ENCODE measurements at regions not wholly inside any gene's neighbourhood (a gene's known extent, or its start where the extent isn't known, plus 50 kb on each side); places are given as distances from the start of the nearest gene placed in this dataset.

DNA sequence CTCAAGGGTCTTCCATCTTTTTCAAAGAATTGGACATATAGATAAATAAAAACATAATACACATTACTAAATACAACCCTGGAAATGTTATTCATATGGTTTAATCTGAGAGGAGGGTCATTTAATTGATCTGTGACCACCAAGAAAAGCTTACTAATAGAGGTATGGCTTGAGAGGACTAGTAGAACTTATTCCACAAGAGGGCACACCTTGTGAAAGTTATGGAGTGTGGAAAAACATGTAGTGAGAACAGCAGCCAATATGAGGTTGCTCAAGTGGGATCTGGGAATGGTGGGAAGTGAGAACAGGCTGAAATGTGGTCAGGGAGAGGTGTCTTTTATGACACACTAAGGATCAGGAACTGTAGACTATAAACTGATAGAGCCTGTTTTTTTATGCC, 973.5 kb upstream of the B3GALT2 start:
- intact Hi-C loops (cut with DNase I) = no loop called here

DNA sequence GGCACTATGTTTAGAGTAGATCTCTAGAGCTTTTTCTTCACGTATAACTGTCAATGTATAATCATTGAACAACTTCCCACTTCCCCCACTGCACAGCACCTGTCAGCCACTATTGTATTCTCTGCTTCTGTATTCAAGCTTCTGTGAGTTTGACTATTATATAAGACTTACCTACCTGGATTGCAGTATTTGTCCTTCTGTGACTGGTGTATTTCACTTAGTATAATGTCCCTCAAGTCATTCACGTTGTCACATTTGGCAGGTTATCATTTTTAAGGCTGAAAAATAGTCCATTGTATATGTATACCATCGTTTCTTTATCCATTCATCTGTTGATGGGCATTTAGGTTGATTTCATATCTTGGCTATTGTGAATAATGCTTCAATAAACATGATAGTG, 969.5 kb upstream of the B3GALT2 start:
- DNase-seq (ENCODE audit: low spot score) = no peak
- intact Hi-C loops (cut with DNase I) = no loop called here

More for the DNA sequence above, 973.5 kb upstream of the B3GALT2 start:
- no peak for DNase-seq (ENCODE audit: low spot score)

GRCh38 chr1:194151056-194151455, 964.6 kb upstream of the B3GALT2 start:
- no peak for DNase-seq (ENCODE audit: low spot score)
- intact Hi-C loops (cut with DNase I) = no loop called here

- no peak for DNase-seq (ENCODE audit: low spot score)
- intact Hi-C loops (cut with DNase I) = no loop called here
Observed at GRCh38 chr1:194150242-194150641, 963.8 kb upstream of the B3GALT2 start.

DNA sequence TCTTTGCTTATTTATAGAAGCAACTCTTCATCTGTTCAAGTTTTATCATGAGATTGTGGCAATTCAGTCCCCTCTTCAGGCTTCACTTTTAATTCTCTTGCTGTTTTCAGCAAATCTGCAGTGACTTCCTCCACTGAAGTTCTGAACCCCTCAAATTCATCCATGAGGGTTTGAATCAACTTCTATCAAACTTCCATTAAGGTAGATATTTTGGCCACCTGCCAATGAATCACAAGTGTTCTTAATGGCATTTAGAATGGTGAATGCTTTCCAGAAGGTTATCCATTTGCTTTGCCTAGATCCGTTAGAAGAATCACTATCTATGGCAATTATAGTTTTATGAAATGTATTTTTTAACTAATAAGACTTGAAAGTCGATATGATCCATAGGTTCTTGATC, 946.7 kb upstream of the B3GALT2 start:
- DNase-seq (ENCODE audit: low spot score) = no peak
- intact Hi-C loops (cut with DNase I) = no loop called here

- intact Hi-C loops (cut with DNase I) = no loop called here
- peak; percentile 33 for DNase-seq (ENCODE audit: low spot score)
Observed at GRCh38 chr1:194118086-194118485, 931.7 kb upstream of the B3GALT2 start.

DNA sequence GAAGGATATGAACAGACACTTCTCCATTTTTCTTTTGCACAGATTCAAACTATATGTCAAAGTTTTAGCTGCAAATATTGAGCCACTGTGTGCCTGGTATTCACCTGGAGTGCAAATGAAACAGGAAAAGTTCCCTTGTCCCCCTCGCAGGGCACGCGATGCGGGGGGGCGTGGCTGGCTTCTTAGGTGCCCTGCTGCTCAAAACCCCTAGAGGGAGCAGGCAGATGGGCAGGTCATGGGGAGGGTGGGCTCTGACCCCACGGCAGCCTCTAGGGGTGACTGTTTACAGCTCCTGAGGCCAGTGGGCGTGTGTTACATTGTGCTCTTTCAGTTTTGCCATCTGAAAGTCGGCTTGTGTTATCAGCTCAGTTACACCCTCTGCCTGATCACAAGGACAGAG, 931.2 kb upstream of the B3GALT2 start:
- peak; percentile 44 for DNase-seq (ENCODE audit: low spot score)
- intact Hi-C loops (cut with DNase I) = no loop called here

- intact Hi-C loops (cut with DNase I) = no loop called here
- peak; percentile 56 for DNase-seq (ENCODE audit: low spot score)
Observed at GRCh38 chr1:194114288-194114687, 927.9 kb upstream of the B3GALT2 start.

GRCh38 chr1:194105381-194105780, 919.0 kb upstream of the B3GALT2 start:
- DNase-seq (ENCODE audit: low spot score) = no peak
- intact Hi-C loops (cut with DNase I) = no loop called here

DNA sequence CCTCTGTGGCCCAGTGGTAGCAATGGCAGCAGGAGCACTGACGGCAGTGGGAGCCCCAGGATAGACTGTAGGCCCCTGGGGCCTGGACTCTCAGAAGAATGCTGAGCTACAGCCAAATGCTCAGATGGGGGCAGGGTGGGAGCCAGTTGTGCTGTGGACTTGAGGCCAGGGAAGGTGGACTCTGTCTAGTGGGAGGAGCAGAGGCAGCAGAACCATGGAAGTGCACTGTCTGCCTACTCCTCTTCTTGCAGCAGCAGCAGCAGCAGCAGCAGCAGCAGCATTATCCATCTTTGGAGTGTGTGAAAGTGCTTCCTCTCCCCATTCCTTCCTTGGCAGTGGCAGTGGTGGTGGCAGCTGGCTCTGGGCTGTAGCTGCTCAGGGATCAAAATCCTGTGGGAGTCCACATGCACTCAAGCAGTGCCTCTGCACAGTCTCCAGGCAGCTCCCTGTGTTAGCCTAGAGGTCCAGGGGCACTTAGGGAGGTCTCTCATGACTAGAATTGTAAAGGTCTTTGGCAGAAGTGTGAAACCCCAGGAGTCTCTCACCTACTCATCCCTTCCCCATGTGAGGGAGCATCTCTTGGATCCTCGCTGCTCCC, 917.9 kb upstream of the B3GALT2 start:
- DNase-seq (ENCODE audit: low spot score) = no peak
- intact Hi-C loops (cut with DNase I) = no loop called here

- intact Hi-C loops (cut with DNase I) = no loop called here
- DNase-seq (ENCODE audit: low spot score) = no peak
Observed at GRCh38 chr1:194103516-194104246, 917.3 kb upstream of the B3GALT2 start.

GRCh38 chr1:194103101-194103500, 916.7 kb upstream of the B3GALT2 start:
- DNase-seq (ENCODE audit: low spot score) = no peak
- intact Hi-C loops (cut with DNase I) = no loop called here

- intact Hi-C loops (cut with DNase I) = no loop called here
- DNase-seq (ENCODE audit: low spot score) = no peak
Observed at GRCh38 chr1:194102607-194103006, 916.2 kb upstream of the B3GALT2 start.

GRCh38 chr1:194084755-194085154, 898.3 kb upstream of the B3GALT2 start:
- no peak for DNase-seq (ENCODE audit: low spot score)
- intact Hi-C loops (cut with DNase I) = no loop called here

DNA sequence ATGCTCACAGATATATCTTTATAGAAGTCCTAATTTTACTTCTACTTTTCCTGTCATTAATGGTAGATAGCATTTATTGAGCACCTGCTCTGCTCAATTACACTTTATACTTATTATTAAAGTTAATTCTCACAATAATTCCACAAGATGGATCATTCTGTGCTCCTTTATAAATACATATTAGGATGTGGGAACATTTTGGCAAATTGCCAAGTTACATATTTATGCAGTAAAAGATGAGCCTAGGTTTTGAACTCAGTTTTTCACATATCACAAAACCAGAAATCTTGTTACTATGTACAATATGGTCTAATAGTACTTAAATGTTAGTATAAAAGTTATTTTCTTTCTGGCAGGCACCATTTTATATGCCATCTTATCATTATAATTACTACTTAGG, 895.0 kb upstream of the B3GALT2 start:
- intact Hi-C loops (cut with DNase I) = no loop called here
- DNase-seq (ENCODE audit: low spot score) = no peak

DNA sequence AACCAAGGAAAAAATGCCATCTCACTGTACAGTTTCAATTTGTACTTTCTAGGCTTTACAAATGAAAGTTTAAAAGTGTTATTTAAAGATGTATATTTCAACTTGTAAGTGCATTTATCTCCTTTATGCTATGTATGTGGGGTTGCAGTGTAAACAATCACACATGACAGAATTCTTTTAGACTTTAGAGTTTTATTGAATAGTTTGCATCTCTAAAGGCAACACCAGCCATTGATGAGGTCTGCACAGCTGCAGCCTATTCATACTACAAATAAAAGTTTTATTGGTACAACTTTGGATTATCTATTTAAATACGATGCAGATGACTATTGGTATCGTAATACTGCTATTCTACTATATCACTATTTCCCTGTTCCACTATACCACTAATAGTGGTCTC, 894.4 kb upstream of the B3GALT2 start:
- no peak for DNase-seq (ENCODE audit: low spot score)
- intact Hi-C loops (cut with DNase I) = no loop called here

GRCh38 chr1:194078765-194079164, 892.4 kb upstream of the B3GALT2 start:
- intact Hi-C loops (cut with DNase I) = no loop called here
- no peak for DNase-seq (ENCODE audit: low spot score)

DNA sequence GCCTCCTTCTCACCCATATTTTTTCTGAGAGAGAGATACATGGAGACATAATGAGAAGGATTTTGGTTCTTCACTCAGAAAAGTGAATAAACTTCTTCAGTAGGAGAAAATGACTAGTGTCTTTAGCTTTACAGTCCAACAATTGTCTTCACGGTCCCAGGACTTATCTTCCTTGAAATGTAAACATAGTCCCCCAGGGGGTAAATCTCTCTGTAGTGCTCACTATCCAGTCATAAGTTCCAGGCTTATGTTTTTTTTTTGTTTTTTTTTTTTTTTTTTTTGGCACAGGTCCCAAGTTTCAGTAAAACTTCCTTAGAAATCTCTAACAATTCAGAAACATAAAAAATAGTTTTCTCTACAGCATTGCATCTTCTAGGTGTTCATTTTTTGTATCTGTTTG, 890.2 kb upstream of the B3GALT2 start:
- intact Hi-C loops (cut with DNase I) = no loop called here
- no peak for DNase-seq (ENCODE audit: low spot score)

DNA sequence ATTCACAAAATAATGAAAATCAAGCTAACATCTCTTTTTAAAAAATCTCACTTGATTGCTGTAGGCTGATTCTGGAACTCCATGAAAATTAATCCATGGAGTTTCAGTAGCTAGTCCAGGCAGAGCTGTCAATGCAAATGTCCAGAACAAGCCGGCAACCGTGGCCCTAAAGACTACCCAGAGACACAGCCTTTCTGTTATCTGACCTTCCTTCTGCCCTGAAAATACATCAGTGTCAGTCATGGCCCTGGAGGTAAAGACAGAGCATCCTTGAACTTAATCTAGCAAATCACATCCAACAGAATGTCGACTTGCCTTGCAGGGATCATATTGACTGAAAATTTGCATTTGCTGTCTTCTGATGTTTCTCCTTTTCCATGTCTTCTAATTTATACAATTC, 887.4 kb upstream of the B3GALT2 start:
- no peak for DNase-seq (ENCODE audit: low spot score)
- intact Hi-C loops (cut with DNase I) = no loop called here

GRCh38 chr1:194071205-194071604, 884.8 kb upstream of the B3GALT2 start:
- no peak for DNase-seq (ENCODE audit: low spot score)
- intact Hi-C loops (cut with DNase I) = no loop called here

DNA sequence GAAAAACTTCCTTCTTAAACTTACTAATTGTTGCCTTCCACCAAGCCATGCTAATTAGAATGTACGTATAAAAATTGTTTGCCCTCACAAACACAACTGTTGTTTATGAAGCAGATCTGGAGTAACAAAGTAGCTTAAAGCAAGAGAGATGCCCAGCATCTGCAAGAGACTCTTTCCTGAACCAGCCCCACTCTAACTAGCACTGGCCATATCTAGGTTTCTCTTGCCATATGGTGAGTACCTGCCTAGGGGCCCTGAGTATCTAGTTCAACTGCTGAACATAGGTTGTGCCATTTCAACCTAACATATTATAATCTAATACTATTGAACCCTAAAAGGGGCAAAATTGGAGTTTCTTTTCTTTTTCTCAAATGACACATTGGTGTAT, 883.4 kb upstream of the B3GALT2 start:
- intact Hi-C loops (cut with DNase I) = loop anchor here (5.0 to 10.0 kb wide), 4 partner anchors 305 to 883 kb away; partner anchors contain the start of gene B3GALT2

More for the DNA sequence above, 883.4 kb upstream of the B3GALT2 start:
- no peak for DNase-seq (ENCODE audit: low spot score)
